NCI-H226 (cell line): ENCODE measurements at regions not wholly inside any gene's neighbourhood (a gene's known extent, or its start where the extent isn't known, plus 50 kb on each side); places are given as distances from the start of the nearest gene placed in this dataset.

Source experiments
- DNase-seq: peaks from one replicate; pipeline ENCODE4 v3.0.0-alpha.2; 2015

DNA sequence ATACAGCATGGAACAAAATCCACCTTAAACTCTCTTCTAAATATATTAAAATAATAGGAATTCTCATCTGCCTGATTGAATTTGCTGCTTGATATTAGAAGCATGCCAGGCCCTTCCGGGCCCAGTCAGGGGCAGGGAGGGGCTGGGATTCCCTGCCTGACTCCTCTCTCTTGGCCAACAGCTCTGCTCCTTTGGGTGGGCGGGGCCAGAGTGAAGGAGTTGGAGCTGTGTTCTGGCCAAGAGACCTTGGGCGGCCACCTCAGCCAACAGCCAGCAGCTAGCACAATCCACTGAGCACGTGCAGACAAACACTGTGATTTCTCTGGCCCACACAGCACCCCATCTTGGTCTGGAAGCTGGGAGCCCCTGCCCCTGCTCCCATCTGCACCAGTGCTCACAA lies 140.3 kb downstream of the PJA1 start:
- peak; percentile 83 for DNase-seq

GRCh38 chrX:69024161-69024736 lies 141.0 kb downstream of the PJA1 start:
- DNase-seq: no peak

DNA sequence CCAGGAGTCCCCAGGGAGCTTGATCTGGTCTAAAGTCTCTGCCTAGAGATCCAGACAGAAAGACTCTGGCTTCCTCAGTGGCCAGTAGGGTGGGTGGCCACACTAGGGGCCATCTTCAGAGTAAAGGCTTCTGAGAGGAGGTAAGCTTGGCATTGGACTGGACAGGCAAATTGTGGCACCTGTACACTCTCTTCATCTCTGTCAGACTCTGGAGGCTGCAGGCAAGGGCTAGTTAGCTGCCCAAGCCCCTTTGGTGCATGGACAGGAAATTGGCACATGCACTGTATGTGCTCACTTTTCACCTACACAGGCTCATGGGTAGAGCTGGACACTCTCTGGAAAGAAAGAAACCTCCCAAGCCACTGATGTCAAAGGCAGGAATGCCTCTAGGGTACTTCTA lies 142.8 kb downstream of the PJA1 start:
- DNase-seq: no peak

GRCh38 chrX:69021141-69021960 lies 143.9 kb downstream of the PJA1 start:
- DNase-seq: no peak

GRCh38 chrX:69020316-69020715 lies 144.9 kb downstream of the PJA1 start:
- DNase-seq: no peak

DNA sequence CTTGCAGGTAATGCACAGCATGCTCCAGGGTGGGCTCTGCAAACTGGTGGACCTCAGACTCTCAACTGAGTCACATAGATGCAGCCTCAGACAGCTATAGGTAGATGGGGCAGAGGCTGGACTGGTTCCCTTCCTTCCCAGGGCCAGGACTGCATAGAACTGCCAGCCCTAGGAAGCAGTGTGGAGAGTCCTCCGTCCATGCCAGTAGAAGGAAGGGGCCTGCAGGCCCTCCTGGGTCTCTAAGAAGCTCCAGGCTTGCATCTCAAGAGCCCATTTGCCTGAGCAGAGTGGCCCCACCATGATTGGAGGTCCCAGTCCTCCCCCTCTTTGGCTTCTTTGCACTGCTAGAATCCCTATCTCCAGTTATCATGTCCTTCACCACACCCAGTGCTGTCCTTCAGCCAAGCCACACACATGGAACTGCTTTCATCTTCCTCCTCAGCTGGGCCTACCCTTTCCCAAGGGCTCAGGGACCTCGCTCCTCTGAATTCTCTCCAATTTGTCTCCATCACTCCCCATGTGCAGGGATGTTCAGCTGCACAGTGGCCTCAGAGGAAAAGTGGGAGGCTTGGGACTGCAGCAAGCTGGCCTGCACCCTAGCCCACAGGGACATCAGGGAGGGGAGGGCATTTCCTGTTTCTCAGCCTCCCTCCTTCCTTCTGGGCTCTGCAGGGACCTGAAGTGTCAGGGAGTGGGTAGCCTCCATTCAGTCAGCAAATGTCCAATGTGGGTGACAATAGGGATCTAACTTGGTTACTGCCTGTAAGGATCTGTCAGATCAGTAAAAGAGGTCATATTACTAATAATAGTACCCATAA lies 146.0 kb downstream of the PJA1 start:
- DNase-seq: no peak

DNA sequence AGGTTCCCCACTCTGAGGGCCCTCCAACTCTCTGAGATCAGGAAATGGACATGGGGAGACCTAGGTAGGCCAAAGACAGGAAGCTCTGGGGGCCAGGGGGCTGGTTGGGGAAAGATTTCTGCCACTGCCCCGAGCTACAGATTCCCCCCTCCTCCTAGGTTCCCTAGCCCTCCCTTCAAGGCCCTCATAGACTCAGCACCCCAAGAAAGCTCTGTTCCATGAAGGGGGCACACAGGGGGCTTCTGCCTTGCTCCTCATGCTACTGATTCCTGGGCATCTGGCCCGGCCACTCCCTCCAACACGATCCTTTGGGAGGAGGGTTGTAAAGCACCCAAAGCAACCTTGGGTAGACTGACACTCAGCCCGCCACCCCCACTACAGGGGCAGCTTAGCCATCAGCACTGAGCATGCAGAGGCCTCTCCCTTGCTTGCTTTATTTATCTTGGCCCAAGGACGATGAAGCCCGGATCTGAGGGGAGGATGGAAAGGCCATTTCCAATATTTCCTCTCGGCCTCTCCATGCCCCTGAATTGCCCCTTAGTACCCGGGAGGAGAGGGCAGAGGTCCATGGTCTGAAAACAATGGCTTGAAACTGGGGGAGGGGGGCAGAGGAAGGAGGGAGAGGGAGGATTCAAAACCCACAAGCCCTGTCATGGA lies 146.7 kb downstream of the PJA1 start:
- no peak for DNase-seq

GRCh38 chrX:69016293-69016941 lies 148.8 kb downstream of the PJA1 start:
- no peak for DNase-seq

DNA sequence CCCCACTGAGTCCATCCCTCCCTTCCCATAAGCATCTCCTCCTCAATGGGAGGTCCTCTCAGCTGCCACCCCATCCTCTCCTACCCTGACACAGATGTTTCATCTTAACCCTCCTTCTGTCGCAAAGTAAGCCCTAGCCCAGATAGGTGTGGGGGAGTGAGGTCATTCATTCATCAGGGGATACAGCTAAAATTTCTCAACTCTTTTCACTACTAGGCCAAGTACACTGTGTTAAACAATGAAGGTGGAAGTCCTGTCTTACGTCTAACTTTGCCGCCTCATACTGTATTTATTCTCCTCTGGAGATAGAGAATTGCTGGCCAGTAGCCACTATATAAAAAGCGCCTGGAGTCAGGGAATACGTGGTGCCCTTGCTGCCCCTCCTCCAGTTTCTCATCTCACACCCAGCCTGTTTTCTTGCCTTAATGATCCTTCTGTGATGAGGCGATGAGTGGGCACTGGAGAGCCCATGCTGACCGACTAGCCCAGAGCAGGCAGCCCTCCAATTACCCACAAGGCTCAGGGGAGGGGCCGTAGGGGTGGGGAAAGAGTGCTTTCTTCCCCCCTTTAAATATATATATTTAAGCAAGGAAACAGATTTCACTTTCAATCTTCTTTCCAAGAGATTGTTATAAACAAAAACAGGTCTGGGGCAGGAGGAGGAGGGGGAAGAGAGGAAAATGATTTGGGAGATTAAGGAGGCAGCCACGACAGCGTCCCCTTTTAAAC lies 149.5 kb downstream of the PJA1 start:
- DNase-seq: no peak

DNA sequence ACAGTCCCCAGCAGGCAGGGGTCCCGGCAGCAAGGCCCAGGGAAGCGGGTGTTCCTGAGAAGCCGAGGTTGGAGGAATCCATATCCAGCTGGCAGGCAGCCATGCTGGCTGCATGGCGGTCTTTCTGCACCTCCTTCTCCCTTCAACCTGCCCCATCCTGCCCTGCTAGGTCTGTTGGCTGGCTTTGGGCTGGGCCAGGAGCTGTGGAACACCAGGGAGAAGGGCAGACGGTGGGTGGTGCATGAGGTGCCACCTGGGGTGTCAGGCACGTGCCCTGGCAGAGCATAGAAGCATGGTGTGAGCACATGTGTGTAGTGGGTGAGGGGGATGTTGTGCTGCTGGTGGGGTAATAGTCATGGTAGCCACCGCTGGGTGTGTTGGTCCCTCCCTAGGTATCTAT lies 150.1 kb downstream of the PJA1 start:
- no peak for DNase-seq

GRCh38 chrX:69014200-69014599 lies 151.1 kb downstream of the PJA1 start:
- peak; percentile 51 for DNase-seq

- no peak for DNase-seq
Observed at GRCh38 chrX:69010339-69010738, 154.9 kb downstream of the PJA1 start.

- DNase-seq: no peak
Observed at GRCh38 chrX:69000877-69001276, 164.4 kb downstream of the PJA1 start.

- DNase-seq: no peak
Observed at GRCh38 chrX:68999931-69000330, 165.3 kb downstream of the PJA1 start.

DNA sequence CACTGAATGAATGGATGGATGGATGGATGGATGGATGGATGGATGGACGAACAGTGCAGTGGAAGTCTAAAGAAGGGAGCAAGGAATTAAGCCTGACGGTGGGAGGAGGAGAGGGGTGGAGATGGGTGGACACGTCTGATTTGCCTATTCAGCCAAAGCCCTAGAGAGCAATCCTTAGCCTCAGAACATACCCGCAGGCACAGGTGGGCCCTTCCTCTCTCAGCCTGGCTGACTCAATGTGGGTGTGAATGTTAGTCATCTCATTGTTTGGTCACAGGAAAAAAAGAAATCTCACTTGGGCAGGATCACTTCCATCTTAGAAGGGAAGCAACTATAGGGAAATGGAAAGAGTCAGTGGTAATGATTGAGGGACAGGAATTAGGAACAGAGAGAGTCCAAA lies 165.9 kb downstream of the PJA1 start:
- peak; percentile 80 for DNase-seq

DNA sequence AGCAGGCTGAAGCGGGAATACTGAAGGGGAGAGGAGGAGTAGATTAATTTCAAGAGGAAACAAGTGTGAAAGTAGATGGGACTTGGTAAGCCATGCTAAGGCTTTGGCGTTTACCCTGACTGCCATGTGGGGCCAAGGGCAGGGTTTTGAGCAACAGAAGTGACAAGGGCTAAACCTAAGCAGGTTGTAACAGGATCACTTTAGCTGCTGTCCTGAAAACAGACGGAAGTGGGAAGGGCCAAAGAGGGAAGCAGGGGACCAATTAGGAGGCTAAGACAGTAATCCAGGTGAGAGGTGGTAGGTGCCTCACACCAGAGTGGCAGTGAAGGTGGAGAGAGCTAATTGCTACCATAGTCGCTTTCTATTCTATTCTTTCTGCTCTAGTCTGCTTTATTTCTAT lies 166.5 kb downstream of the PJA1 start:
- DNase-seq: no peak

GRCh38 chrX:68997911-68998310 lies 167.3 kb downstream of the PJA1 start:
- peak; percentile 58 for DNase-seq

DNA sequence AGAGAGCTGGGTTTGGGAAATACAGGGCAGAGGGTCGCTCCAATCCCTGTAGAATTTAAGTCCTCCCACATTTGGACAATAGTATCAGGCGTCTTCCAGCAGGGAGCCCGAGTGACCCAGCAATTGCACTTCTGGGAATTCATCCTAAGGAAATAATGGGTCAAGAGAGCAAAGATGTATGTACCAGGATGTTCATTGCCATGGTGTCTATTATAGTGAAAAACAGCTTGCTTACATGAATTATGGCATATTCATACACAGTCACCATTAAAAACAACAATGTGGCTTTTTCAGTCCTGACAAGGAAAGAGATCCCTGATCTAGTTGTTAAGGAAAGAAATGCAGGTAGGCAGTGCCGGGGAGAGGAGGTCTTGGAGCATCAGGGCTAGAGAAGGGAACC lies 167.7 kb downstream of the PJA1 start:
- no peak for DNase-seq

- DNase-seq: peak; percentile 91
Observed at GRCh38 chrX:68995780-68996551, 167.1 kb downstream of the EFNB1 start.

GRCh38 chrX:68995386-68995779 lies 166.6 kb downstream of the EFNB1 start:
- DNase-seq: no peak

GRCh38 chrX:68994891-68995255 lies 166.1 kb downstream of the EFNB1 start:
- DNase-seq: no peak
